ENCODE measurements at regions not wholly inside any gene's neighbourhood (a gene's known extent, or its start where the extent isn't known, plus 50 kb on each side); places are given as distances from the start of the nearest gene placed in this dataset.

- no peak overlapping the region for H3K4ac ChIP-seq (ENCODE audit: low read depth, low read length)
- no peaks in the 10 kb centered on the region for H3K27me3 Mint-ChIP-seq (ENCODE audit: low read depth)
- H3K18ac ChIP-seq (ENCODE audit: insufficient read length, low read depth, low read length): no peak overlapping the region
- H3K23ac ChIP-seq (ENCODE audit: insufficient read length, low read depth, low read length): no peak overlapping the region
- no peak overlapping the region for H4K8ac ChIP-seq (replicated peaks; ENCODE audit: insufficient read length, low read depth, low read length)
- H2BK20ac ChIP-seq (ENCODE audit: low read depth, low read length, poor library complexity, severe bottlenecking): no peak overlapping the region
- H3K79me1 ChIP-seq (ENCODE audit: insufficient read depth, low read depth, low read length, poor library complexity, severe bottlenecking): no peaks in the 10 kb centered on the region
- peaks cover 0 to 4% (median 2%) of the 10 kb centered on the region in 3 experiments; a peak in 1 of 7 replicates for H3K36me3 Mint-ChIP-seq (ENCODE audit: insufficient read depth in 1 of 3, low read depth in 3 of 3)
- WGBS (ENCODE audit: extremely low coverage, insufficient read length, low lambda C conversion rate): no CpG with 5 or more reads among the region's 4 CpGs
- H3K14ac ChIP-seq (ENCODE audit: insufficient read depth, low read length): no peak overlapping the region
- peaks cover 8% of the 10 kb centered on the region in 2 experiments for H3K4me1 Mint-ChIP-seq
- no peak overlapping the region for H3K4me3 Mint-ChIP-seq
- no peak overlapping the region for H3K9ac ChIP-seq (ENCODE audit: extremely low read depth, insufficient read length, low read length)
- no peaks in the 10 kb centered on the region for H4K20me1 ChIP-seq (ENCODE audit: control insufficient read depth, insufficient read depth, insufficient read length)
- no peak overlapping the region for H4K5ac ChIP-seq (ENCODE audit: insufficient read length, low read depth, low read length)
- no peak overlapping the region for H2BK15ac ChIP-seq (ENCODE audit: low read depth, low read length)
- H3K4me2 ChIP-seq (ENCODE audit: insufficient read depth, insufficient read length, low read length): no peak overlapping the region
- H3K56ac ChIP-seq (ENCODE audit: insufficient read length, low read depth, low read length): no peak overlapping the region
- no peaks in the 10 kb centered on the region for H3K79me2 ChIP-seq (ENCODE audit: insufficient read depth, low read length)
- H2BK5ac ChIP-seq (ENCODE audit: insufficient read length, low read length): no peak overlapping the region
- no peaks in the 10 kb centered on the region for H3K4me1 ChIP-seq (ENCODE audit: insufficient read depth, low read length)
- no peak overlapping the region for H3K27ac ChIP-seq (ENCODE audit: insufficient read length, low read depth, low read length)
- DNase-seq: no peak
- no peak overlapping the region for H3T11ph ChIP-seq (ENCODE audit: low read length)
- no peak overlapping the region for H2BK12ac ChIP-seq (ENCODE audit: insufficient read length, low read depth, low read length)
- H3K9me3 Mint-ChIP-seq: peaks cover 0 to 5% of the 10 kb centered on the region in 2 experiments; a peak in 4 of 5 replicates
- no peak overlapping the region for H2AK5ac ChIP-seq (ENCODE audit: insufficient read length, low read length)
- no peaks in the 10 kb centered on the region for H3K23me2 ChIP-seq (ENCODE audit: insufficient read length, low read depth, low read length, poor library complexity, severe bottlenecking)
- no peaks in the 10 kb centered on the region for H3K27me3 ChIP-seq (ENCODE audit: insufficient read depth, low read length)
- no peak overlapping the region for H3K27ac Mint-ChIP-seq
- H2BK120ac ChIP-seq (ENCODE audit: low read depth, low read length, poor library complexity, severe bottlenecking): no peak overlapping the region
- H3K9me3 ChIP-seq (ENCODE audit: control insufficient read depth, low read depth, low read length): no peaks in the 10 kb centered on the region
- H2AFZ ChIP-seq (ENCODE audit: low read length): no peak overlapping the region
- no peak for TF ChIP-seq CTCF (conservative IDR thresholded peaks at IDR 0.05)
- H4K91ac ChIP-seq (ENCODE audit: insufficient read length, low read depth, low read length): no peak overlapping the region
These were observed 391.3 kb downstream of the CMPK2 start for GRCh38 chr2:6474161-6475140.

Data from H9 (cell line).